Renal pelvis (tissue), 1 donor: ENCODE measurements at regions not wholly inside any gene's neighbourhood (a gene's known extent, or its start where the extent isn't known, plus 50 kb on each side); places are given as distances from the start of the nearest gene placed in this dataset.
"Not testable (repeated sequence)": the region's sequence is repeated elsewhere in the genome, so short reads cannot be mapped to it uniquely, and the experiment has no call there.

ENCODE experiments used
- DNase-seq: peaks from one replicate; pipeline ENCODE4 v3.0.0-alpha.2; 2013

DNA sequence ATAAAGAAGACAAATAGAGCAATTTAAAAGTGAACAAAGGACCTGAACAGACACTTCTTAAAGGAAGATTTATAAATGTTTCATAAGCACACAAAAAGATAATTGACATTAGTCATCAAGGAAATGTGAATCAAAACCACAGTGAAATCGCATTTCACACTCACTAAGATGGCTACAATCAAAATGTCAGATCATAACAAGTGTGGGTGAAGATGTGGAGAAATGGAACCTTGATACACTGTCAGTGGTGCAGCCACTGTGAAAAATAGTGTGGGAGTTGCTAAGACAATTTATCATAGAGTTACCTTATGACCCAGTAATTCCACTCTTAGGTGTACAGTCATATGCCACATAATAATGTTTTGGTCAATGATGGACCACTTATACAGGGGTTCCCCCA, 54.5 kb upstream of the HTR4 start:
- DNase-seq = no peak

DNA sequence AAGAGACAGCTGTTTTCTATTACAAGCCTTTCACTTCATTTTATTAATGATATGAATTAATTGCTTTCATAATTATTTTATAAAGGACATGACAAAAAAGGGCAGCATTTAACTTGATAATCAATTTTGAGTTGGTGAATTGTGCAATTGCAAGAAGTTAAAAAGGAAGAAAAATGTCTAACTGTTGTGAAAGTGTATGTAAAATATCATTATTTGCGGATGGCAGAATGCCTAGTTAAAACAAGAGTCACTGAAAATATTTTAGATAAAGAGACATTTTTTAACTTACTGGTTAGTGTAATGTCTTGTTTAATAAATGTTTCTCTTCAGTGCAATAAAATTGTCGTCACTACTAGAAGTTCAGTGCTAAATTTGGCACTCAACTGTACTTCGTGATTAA, 57.6 kb upstream of the HTR4 start:
- DNase-seq = no peak

DNA sequence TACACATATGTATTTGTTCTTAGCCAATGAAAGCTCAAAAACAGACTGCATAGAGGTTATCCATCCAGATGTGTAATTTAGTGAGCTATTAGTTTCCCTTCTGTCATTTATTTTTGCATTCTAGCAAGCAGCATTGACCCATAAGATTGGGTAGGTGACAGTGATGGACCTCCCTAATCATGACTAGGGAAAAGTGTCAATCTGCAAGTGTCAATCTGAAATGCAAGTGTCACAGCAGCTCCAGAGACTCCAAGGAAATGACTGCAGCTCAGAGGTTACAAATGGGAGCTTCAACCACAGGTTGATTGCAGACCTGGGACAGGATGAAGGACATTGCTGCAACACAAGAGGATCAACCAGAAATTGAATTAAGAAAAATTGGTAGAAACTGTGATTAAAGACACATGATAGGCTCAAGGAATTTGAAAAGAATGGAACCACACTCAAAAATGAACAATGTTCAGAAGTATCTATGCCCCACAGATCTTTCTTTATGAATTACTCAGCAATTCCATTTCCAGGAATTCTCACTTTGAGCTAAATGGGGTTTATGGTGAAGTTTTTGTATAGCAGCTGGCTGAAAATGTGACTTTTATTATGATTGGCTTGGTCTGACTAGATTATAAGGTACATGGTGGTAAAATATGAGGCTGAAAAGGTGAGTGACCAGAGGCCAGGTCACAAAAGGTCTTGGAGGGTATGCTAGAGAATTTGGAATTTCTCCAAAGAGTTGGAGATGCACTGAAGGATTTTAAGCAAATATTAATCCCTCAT, 59.6 kb upstream of the HTR4 start:
- DNase-seq = no peak

DNA sequence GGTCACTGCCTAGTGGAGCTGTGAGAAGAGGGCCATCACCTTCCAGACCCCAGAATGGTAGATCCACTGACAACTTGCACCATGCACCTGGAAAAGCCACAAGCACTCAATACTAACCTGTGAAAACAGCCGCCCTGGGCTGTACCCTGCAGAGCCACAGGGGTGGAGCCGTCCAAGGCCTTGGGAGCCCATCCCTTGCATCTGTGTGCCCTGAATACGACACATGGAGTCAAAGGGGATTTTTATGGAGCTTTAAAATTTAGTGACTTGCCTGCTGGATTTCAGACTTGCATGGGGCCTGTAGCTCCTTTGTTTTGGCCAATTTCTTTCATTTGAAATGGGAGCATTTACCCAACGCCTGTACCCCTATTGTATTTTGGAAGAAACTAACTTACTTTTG, 62.4 kb upstream of the HTR4 start:
- DNase-seq = no peak

DNA sequence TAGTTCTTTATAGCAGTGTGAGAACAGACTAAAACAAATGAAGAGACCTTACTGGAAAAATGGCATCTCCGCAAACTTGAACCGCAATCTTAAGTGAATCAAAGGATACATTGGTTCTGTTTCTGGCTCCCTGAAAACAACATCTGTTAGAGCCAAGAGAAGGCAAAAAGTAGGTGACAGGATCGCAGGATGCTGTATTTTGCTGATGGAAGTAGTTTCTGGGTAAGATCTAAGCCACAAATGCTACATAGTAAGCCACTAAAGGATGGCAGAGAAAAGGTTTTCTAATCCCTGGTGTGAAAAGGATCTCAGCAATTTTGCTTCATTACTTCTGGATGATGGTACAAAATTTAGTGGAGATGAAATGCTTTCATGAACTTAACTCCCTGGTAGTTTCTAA, 63.3 kb upstream of the HTR4 start:
- DNase-seq = no peak

DNA sequence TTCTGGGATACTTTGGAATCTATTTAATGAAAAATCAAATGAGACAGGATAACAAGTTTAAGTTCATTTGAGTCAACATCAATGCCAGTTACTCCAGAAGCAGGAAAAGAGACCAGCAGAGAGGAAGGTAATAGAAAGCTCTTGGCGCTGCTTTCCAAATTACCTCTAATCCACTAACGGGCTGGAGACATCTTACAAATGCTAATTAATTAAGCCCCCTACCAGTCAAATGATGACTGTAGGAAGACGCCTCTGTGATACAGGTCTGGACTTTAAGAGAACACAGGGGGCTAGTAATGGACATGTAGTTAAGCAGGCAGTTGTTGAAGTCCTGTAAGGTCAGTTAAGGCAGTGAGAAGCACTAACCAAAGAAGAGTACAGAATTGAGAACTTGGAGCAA, 65.3 kb upstream of the HTR4 start:
- no peak for DNase-seq

DNA sequence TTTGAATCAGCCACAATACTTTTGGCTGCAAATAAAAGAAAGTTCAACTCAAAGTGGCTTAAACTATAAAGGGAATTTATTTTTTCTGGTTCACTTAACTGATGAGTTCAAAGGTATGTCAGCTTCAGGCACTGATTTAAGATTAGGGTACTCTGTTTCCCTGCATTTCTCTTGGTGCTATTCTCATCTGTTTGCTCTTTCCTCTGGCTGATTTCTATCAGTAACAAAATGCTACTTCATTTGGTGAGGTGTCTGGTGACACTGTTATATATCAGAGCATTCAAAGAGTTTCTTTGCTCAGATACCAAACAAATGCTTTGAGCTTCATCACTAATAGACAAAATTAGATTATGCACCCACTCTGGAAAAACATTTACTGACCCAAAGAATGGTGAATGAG, 65.9 kb upstream of the HTR4 start:
- DNase-seq = no peak

DNA sequence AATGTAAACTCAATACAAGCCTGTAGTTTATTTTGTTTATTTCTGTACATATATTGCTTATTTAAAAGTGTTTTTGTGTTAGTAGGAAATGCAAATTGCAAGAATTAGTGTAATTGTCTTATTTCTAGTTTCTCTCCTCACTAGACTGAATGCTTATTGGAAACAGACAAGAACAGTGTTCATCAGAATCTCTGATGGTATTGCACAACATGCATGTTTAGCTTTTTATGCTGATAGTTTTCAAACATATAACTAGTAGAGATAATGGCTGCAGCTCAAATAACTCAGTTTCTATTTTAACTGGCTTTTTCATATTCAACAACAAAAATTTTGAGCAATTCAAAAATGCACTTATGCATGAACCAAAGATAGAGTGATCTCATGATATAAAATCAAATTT, 68.8 kb upstream of the HTR4 start:
- no peak for DNase-seq

DNA sequence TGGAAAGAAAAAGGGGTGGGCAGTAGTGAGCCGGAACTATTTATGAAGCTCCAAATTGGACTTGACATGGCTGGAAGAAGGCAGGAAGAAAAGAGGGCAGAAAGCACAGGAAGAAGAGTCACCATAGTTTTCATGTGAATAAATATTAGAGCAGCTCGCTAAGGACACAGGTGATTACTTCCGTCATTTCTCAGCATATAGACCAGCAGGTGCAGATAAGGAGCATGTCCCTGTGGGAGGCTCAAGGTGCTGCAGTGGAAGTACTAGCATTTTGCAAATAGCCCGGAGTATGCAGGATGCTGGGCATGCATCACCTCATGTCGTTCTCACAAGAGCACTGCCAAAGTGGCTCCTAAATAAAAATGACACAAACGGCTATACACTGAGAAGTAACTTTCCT, 71.3 kb upstream of the HTR4 start:
- no peak for DNase-seq

DNA sequence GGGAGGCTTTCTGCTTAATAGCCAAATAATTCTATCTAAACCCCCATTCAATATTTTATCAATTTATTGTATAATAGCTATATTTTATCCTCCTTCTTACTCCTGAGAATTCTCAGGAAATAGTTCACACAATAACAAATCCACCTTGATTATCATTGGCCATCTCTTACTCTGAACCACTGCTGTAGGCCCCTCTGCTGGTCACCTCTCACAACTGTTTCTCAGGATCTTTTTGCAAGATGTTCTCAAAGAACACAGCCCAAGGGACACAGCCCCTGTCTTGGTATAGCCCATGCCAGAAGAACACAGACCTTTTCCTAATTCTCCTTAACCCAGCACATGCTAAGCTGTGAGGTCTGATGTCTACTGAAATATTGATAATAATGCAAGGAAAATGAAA, 74.9 kb upstream of the HTR4 start:
- no peak for DNase-seq

DNA sequence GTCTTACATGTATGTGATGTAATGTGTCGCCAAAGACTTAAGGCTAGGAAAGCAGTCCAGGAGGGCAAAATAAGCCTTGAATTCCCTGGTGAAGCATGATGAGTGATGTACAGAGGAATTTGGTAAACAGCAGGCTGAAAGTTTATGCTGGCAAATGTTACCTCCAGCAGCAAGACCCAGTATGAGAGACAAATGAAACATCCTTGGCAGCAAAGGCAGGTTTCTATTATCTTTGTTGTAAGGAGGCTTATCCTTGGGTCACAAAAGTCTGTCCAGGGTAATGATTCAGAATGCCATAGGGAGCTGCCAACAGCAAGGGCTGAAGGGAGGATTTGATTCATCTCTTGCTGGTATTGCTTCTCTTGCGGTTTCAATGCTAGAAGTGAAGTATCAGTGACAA, 75.9 kb upstream of the HTR4 start:
- no peak for DNase-seq

DNA sequence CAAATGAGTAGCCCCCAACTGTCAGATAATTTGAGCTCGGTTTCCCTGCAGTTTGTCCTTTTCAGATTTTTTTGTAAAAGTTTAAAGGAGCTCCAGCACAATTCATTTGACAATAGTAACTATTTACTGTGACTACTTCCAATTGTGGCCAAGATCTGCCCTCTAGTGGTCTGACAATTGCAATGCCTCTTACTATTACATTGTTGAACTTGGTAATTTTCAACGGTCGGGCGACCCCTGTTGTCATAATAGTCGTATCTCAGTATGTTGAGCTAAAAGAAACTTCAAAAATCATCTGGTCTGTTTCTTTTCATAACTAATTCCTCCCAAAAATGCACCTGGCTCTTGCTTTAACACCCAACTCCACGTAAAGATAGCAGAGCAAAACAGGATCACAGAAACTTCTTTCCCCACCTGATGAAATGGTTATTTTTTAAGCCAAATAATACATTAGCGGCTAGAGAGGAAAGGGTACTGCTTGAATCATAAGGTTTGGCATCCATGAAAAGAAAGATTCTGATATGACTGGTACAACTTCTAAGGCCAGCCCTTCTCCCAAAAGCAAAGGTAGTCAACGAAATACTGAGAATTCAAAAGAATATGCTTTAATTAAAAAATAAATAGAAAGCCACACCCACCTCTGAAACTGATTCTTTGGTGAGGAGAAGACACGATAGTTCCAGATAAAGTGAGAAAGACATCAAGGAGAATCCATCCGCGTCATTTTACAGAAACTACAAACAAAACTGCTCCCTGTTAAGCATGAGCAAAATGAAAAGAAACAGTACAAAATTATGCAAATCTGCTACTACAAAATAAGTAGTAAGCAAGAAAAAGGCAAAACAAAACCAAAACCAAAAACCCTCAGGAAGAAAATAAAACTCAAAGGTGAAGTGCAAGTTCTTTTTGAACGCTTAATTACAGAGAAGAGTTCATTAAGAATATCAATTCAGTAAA, 76.9 kb upstream of the HTR4 start:
- DNase-seq = peak; percentile 80

DNA sequence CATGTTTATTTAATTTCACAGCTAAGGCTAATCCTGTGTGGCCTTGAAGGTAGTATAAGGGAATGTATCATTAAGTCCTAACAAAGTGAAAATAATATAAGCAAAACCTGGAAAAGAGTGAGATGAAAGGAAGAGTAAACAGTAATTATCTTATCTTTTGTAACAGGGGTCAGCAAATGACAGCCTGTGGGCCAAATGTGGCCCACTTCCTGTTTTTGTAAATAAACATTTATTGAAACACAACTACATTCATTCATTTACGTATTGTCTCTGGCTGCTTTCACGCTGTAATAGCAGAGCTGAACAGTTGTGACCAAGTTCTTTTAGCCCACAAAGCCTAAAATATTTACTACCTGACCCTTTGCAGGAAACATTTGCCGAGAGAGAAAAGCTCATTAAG, 78.4 kb upstream of the HTR4 start:
- DNase-seq = no peak

DNA sequence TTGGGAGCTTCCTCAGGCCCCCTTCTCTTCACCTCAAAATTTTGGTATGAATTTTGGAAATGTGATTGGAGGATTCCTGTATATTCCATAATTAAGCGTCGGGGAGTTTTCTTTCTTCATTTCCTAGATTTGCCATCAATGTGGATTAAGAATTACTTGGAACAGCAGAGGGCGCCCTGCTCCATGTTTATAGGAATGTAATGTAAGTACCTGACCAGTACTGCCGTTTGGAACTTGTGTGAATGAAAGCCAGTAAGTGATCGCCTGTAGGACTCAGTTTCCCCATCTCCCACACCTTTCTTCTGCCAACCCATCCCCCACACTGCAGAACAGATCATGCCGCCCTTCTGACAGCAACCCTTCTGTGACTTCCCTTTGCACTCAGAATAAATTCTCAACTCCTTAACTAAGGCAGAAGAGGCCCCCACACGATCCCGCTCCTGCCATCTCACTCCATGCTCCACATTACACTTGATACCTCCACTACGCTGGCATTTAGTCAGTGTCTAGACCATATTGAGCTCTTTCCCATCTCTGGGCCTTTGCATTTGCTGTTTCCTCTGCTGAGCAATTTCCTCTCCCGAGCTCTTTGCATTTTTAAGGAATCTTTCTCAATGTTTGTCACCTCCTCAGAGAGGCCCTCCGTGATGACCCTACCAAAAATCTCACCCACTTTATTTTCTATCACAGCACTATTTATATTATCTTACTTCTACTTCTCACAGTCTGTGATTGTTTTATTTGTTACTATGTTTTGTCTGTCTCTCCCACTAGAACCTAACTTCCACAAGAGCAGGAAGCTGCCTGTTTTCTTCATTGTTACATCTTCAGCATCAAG, 79.5 kb upstream of the HTR4 start:
- peak; percentile 67 for DNase-seq

DNA sequence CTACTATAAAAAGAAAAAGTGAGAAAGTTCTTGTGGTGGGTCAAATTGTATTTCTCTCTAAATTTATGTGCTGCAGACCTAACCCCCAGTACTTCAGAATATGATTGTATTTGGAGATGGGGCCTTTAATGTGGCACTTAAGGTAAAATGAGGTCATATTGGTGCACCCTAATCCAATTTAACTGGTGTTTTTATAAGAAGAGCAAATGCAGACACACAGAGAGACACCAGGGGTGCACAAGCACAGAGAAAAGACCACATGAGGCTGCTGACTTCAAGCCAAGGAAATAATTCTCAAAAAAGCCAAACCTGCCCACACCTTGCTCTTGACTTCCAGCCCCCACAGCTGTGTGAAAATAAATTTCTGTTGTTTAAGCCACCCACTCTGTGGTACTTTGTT, 80.2 kb upstream of the HTR4 start:
- no peak for DNase-seq

DNA sequence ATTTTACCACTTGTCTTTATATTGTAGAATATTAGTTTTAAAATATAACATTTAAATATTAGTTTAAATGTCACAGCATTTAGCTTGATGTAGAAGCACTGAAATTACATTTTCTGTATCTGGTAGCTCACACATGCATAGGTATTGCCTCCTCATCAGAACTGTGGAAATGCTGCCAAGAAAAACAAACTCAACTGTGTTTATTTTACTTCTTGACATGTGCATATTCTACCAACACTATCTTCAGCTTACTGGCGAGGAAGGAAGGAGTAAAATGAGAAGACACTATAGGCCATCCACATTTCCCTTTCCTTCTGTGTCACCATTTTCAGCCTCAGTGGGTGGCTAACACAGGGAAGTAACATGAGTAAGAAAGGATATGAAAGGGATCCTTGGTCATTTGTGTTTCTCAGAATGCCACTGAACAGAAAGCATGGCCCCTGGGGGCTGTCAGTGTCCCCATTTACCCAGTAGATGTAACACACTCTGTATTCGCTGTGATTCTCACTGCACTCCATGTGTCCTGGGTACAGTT, 81.0 kb upstream of the HTR4 start:
- no peak for DNase-seq

DNA sequence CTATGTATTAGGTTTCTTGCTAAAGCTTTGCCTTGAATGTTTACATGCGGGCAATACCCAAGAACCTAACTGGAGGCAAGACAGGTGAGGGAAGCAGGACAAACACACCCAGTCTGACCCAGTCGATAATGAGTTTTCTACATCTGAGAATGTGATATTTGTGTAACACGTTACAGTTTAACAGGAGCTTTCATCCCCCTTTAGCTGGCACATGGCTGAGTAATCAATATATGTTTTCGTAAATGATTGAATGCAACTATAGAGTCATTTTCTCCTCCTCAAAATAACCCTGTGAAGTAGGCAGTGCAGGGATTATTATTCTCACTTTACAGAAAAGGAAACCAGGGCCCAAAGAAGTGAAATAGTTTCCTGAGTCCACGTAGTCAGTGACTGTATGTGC, 84.7 kb upstream of the HTR4 start:
- DNase-seq = no peak

DNA sequence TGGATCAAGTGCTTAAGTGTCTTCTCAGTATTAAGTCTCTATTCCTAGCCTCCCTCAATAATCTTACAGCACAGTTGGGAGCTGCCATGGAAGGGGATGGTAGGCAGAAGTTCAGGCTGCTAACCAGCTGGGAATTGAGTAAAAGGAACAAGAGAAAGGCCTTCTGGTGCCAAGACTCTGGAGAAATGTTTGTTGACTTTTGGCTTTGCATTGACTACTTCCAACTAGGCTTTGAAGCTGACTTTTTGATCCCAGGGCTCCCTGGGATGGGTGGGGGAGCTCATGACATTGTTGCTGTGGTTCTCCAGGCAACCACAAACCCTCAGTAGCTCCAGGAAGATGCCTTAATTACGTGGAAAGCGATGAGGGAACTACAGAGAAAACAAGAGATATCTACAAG, 85.2 kb upstream of the HTR4 start:
- DNase-seq = no peak

DNA sequence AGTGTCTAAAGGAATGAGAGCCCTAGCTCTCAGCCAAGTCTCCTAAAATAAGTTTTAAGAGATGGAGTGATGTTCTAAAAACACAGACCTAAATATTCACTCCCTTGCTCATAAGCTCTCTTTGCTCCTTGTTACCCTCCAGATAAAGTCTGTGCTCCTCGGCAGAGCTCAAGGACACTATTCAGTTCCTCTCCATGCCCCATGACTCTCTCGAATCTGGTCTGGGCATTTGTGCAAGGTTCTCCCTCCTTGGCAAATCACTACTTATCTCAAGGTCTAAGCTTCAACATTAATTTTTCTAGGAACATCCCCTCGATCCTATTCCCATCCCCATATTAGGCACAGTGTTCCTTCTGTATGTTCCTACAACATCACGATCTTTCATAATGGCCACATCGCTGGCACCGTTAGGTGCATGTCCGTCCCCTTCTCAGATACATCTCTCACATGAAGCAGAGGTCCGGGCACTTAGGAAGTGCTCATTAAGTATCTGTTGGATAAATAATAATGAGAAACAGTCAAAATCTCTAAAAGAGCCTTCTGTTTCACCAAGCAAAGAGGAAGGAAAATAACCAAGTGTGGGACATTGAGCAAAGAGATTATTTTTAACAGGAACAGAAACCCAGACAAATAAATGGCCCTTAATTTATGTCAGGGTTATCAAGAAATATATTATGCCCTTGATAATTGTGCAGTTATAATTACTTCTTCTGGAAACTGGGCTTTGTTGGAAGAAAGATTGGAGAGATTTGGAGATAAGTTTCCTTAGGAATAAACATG, 85.9 kb upstream of the HTR4 start:
- no peak for DNase-seq

DNA sequence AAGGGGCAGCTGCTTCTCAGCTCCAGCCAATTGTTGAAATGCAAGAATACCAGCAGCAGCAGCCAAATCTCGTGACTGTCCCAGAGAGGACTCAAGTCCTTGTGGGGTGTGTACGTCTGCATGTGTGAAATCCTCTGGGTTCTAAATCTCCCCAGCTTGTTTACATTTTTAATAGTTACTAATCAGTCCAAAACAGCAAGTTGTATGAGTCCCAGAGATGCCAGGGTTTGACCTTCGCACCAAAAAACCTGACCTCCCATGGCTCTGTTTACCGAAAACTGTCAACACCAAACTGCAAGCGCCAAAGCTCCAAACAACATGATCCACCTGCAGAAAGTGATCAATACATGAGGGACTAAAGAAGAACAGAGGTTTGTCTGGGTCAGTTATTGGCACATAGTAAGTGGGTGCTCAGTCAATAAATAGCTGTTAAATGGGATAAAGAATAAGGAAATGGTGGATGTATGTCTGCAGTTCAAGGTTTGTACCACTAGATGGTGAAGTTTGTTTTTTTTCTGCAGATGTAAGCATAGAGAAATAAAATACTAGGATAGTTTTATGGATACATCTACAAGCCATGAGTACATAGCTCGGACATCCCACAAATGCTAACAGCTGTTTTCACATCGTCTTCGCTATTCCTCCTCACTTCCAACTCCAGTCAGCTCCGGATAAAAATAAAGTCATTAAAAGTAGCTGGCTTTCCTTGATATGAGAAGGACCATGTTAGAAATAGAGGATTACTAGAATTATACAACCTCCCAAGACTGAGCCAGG, 85.3 kb upstream of the ADRB2 start:
- peak; percentile 40 for DNase-seq

DNA sequence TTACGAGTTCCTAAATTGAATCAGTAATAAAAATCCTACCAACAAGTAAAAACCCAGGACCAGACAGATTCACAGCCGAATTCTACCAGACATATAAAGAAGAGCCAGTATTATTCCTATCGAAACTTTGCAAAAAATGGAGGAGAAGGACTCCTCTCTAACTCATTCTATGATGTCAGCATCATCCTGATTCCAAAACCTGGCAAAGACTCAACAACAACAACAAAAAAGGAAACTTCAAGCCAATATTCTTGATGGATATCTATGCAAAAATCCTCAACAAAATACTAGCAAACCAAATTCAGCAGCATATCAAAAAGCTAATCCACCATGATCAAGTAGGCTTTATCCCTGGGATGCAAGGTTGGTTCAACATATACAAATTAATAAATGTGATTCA, 84.6 kb upstream of the ADRB2 start:
- not testable (repeated sequence) for DNase-seq
